ENCODE measurements at regions not wholly inside any gene's neighbourhood (a gene's known extent, or its start where the extent isn't known, plus 50 kb on each side); places are given as distances from the start of the nearest gene placed in this dataset.

- TF ChIP-seq POLR2AphosphoS5 (IDR thresholded peaks at IDR 0.05; ENCODE audit: insufficient read depth in 1 of 2, low read depth in 1 of 2) = no peak
- TF ChIP-seq CTCF (IDR thresholded peaks at IDR 0.05) = no peak
- no peak for TF ChIP-seq POLR2A (IDR thresholded peaks at IDR 0.05)
Measured at GRCh38 chr9:87201351-87201751, 254.0 kb upstream of the GAS1 start.

All from vagina (tissue), 2 donors.